GM12865 (cell line): ENCODE measurements at regions not wholly inside any gene's neighbourhood (a gene's known extent, or its start where the extent isn't known, plus 50 kb on each side); places are given as distances from the start of the nearest gene placed in this dataset.
"Not testable (repeated sequence)": the region's sequence is repeated elsewhere in the genome, so short reads cannot be mapped to it uniquely, and the experiment has no call there.

Experiments used
- DNase-seq: peaks from one replicate; pipeline ENCODE4 v3.0.0; 2010; ENCODE audit warnings: low read depth
- H3K4me3 ChIP-seq: 2 replicates; pipeline ENCODE4 v1.5.1; 2011; ENCODE audit warnings: mild to moderate bottlenecking, low read depth, low read length, control low read depth
- CTCF ChIP-seq: IDR thresholded peaks from 2 replicates; pipeline ENCODE4 v1.5.1; 2011; ENCODE audit warnings: low read length, control low read depth, low read depth, inconsistent platforms; ENCODE audit not compliant: insufficient read depth; ENCODE audit errors: missing control alignments

- DNase-seq, result no peak
- TF ChIP-seq CTCF, result no peak
- no peak overlapping the region for H3K4me3 ChIP-seq
These were observed 123.3 kb upstream of the OR4E1 start for GRCh38 chr14:21796916-21797315.

GRCh38 chr14:21795456-21795855, 121.8 kb upstream of the OR4E1 start:
- DNase-seq, result no peak
- H3K4me3 ChIP-seq, result no peak overlapping the region
- no peak for TF ChIP-seq CTCF

GRCh38 chr14:21791749-21792148, 118.1 kb upstream of the OR4E1 start:
- DNase-seq, result no peak
- TF ChIP-seq CTCF, result no peak
- H3K4me3 ChIP-seq, result no peak overlapping the region

GRCh38 chr14:21788687-21789086, 115.1 kb upstream of the OR4E1 start:
- not testable (repeated sequence) for H3K4me3 ChIP-seq, DNase-seq

GRCh38 chr14:21787242-21787641, 113.6 kb upstream of the OR4E1 start:
- DNase-seq, H3K4me3 ChIP-seq: not testable (repeated sequence)

- H3K4me3 ChIP-seq, result no peak overlapping the region
- DNase-seq, result no peak
- TF ChIP-seq CTCF, result no peak
These were observed 107.9 kb upstream of the OR4E1 start for GRCh38 chr14:21781543-21781942.

- TF ChIP-seq CTCF, result no peak
- no peak overlapping the region for H3K4me3 ChIP-seq
- no peak for DNase-seq
These were observed 106.9 kb upstream of the OR4E1 start for GRCh38 chr14:21780429-21781084.

GRCh38 chr14:21771671-21772070, 98.1 kb upstream of the OR4E1 start:
- H3K4me3 ChIP-seq, result no peak overlapping the region
- TF ChIP-seq CTCF, result no peak
- DNase-seq, result no peak
